HCT116 (cell line): ENCODE measurements at regions not wholly inside any gene's neighbourhood (a gene's known extent, or its start where the extent isn't known, plus 50 kb on each side); places are given as distances from the start of the nearest gene placed in this dataset.
"Not testable (repeated sequence)": the region's sequence is repeated elsewhere in the genome, so short reads cannot be mapped to it uniquely, and the experiment has no call there.

Source experiments
- ATAC-seq: fragments of 200-7000 bp; cut with Tn5 transposase; 2 replicates; pipeline ENCODE4 v1.9.1; 2020; ENCODE audit warnings: mild to moderate bottlenecking, moderate library complexity
- BruUV-seq: library from RNA; stranded (reverse); fragments of 400-500 nt; replicated peaks from 2 replicates; lab custom pipeline; 2021; lab: Mats Ljungman, UMichigan
- CTCF ChIA-PET: fragments of 300-600 bp; sonication (Branson Sonifier 250); formaldehyde crosslinking; loops from one replicate; lab custom pipeline; 2021; ENCODE audit warnings: antibody characterized with exemption; lab: Charles Lee
- POLR2A ChIA-PET: fragments of 300-600, 350-600 bp; sonication (Branson Sonifier 250); formaldehyde crosslinking; loops from one replicate; lab custom pipeline; 2021; ENCODE audit warnings: antibody characterized with exemption; lab: Charles Lee
- RAD21 ChIA-PET, 2 experiments: fragments of 300-600 bp; sonication (Branson Sonifier 250); formaldehyde crosslinking; loops; one replicate each; lab custom pipeline; 2023; ENCODE audit warnings: low total read pairs in 2 of 2; ENCODE audit not compliant: uncharacterized antibody in 2 of 2, unreplicated experiment in 2 of 2, low non-redundant PET in 1 of 2; lab: Charles Lee
- DNase-seq: peaks from one replicate; pipeline ENCODE4 v3.0.0-alpha.2; 2010; ENCODE audit warnings: low read depth, low spot score
- H2AFZ ChIP-seq: fragments of 200-600 bp; shearing (Covaris generic), sonication (generic); 2 replicates; pipeline ENCODE4 v1.6.1; 2017; ENCODE audit warnings: low read depth, mixed run types, mixed read lengths, antibody characterized with exemption, low read length; ENCODE audit not compliant: poor library complexity, severe bottlenecking
- H3K27ac ChIP-seq: 2 replicates; pipeline ENCODE4 v1.5.1; 2012; ENCODE audit warnings: low read depth, low read length
- H3K27me3 ChIP-seq: fragments of 200-600 bp; sonication (generic); 2 replicates; pipeline ENCODE4 v1.6.1; 2016; ENCODE audit warnings: mixed run types, low read length, mixed read lengths; ENCODE audit not compliant: insufficient read depth
- H3K36me3 ChIP-seq, 2 experiments: fragments of 200-500 bp in 1 of 2; fragments of 200-600 bp in 1 of 2; sonication (Bioruptor generic) in 1 of 2; sonication (generic) in 1 of 2; 2 replicates each; pipeline versions ENCODE4 v1.5.1 to v1.6.1; 2014 to 2016; ENCODE audit warnings: low read length in 2 of 2, inconsistent platforms in 1 of 2, mixed read lengths in 1 of 2, mixed run types in 1 of 2; ENCODE audit not compliant: insufficient read depth in 2 of 2, control insufficient read depth in 1 of 2
- H3K4me1 ChIP-seq, 2 experiments: fragments of 200-600 bp in 1 of 2; sonication (generic) in 1 of 2; 2 replicates each; pipeline versions ENCODE4 v1.5.1 to v1.6.1; 2012 to 2017; ENCODE audit warnings: low read length in 2 of 2, inconsistent platforms in 1 of 2, mild to moderate bottlenecking in 1 of 2, mixed read lengths in 1 of 2, mixed run types in 1 of 2, moderate library complexity in 1 of 2; ENCODE audit not compliant: insufficient read depth in 2 of 2, control insufficient read depth in 1 of 2
- H3K4me2 ChIP-seq: fragments of 200-600 bp; sonication (generic); 2 replicates; pipeline ENCODE4 v1.6.1; 2017; ENCODE audit warnings: mixed run types, low read length, mixed read lengths
- H3K4me3 ChIP-seq, 2 experiments: fragments of 200-600 bp in 1 of 2; sonication (generic) in 1 of 2; replicated peaks in 1 of 2; 2 replicates each; pipeline ENCODE4 v1.5.1; 2011 to 2016; ENCODE audit warnings: low read length in 2 of 2, control low read depth in 1 of 2, low read depth in 1 of 2, mild to moderate bottlenecking in 1 of 2, mixed read lengths in 1 of 2, mixed run types in 1 of 2
- H3K79me2 ChIP-seq: fragments of 200-600 bp; sonication (generic); 2 replicates; pipeline ENCODE4 v1.6.1; 2017; ENCODE audit warnings: mild to moderate bottlenecking, mixed run types, low read length, moderate library complexity, mixed read lengths; ENCODE audit not compliant: insufficient read depth
- H3K9ac ChIP-seq: fragments of 200-600 bp; sonication (generic); 2 replicates; pipeline ENCODE4 v1.6.1; 2016; ENCODE audit warnings: low read length, mixed read lengths
- H3K9me2 ChIP-seq: fragments of 200-600 bp; sonication (generic), shearing (Covaris generic); 2 replicates; pipeline ENCODE4 v1.6.1; 2017; ENCODE audit warnings: mixed run types, mild to moderate bottlenecking, moderate library complexity; ENCODE audit not compliant: insufficient read depth
- H3K9me3 ChIP-seq, 2 experiments: fragments of 200-500 bp in 1 of 2; fragments of 200-600 bp in 1 of 2; sonication (Bioruptor generic) in 1 of 2; sonication (generic) in 1 of 2; 2 replicates each; pipeline ENCODE4 v1.6.1; 2014 to 2017; ENCODE audit warnings: low read length in 2 of 2, mixed read lengths in 2 of 2, inconsistent platforms in 1 of 2, low read depth in 1 of 2, mild to moderate bottlenecking in 1 of 2, mixed run types in 1 of 2, moderate library complexity in 1 of 2; ENCODE audit not compliant: control insufficient read depth in 1 of 2, insufficient read depth in 1 of 2
- H4K20me1 ChIP-seq: fragments of 200-600 bp; sonication (generic), shearing (Covaris generic); 2 replicates; pipeline ENCODE4 v1.6.1; 2017; ENCODE audit warnings: mixed run types, mild to moderate bottlenecking, moderate library complexity; ENCODE audit not compliant: insufficient read depth
- CEBPB ChIP-seq: IDR thresholded peaks from 2 replicates; pipeline ENCODE4 v1.6.1; 2012; ENCODE audit warnings: low read depth
- EZH2 ChIP-seq: fragments of 200-600 bp; sonication (generic); IDR thresholded peaks from 2 replicates; pipeline ENCODE4 v1.6.1; 2017; ENCODE audit warnings: antibody characterized with exemption, mixed run types
- REST ChIP-seq: IDR thresholded peaks from 2 replicates; pipeline ENCODE4 v1.6.1; 2012; ENCODE audit warnings: low read depth
- TCF7L2 ChIP-seq: IDR thresholded peaks from 2 replicates; pipeline ENCODE4 v1.7.0; 2011; ENCODE audit warnings: borderline replicate concordance, inconsistent platforms; ENCODE audit not compliant: insufficient read depth, insufficient read length; ENCODE audit errors: extremely low read depth
- ZFX ChIP-seq: fragments of 450-650 bp; IDR thresholded peaks from 2 replicates; pipeline ENCODE4 v1.6.1; 2017
- intact Hi-C: fragments of 100-400 bp; cut with micrococcal nuclease; formaldehyde crosslinking; loops from 2 replicates; pipeline ENCODE4 v1.10.0; 2022

- H2AFZ ChIP-seq, BruUV-seq, H3K9ac ChIP-seq, CTCF ChIA-PET, RAD21 ChIA-PET, H3K27ac ChIP-seq, H3K36me3 ChIP-seq, H3K4me1 ChIP-seq, H4K20me1 ChIP-seq, H3K9me2 ChIP-seq, DNase-seq, H3K79me2 ChIP-seq, H3K27me3 ChIP-seq, intact Hi-C loops, ATAC-seq, POLR2A ChIA-PET, H3K4me2 ChIP-seq, H3K4me3 ChIP-seq: not testable (repeated sequence)
- H3K9me3 ChIP-seq: peaks cover 0 to 20% of the 10 kb centered on the region in 2 experiments; a peak in 2 of 4 replicates
Observed at GRCh38 chr19:20432266-20432842, 133.2 kb downstream of the ZNF737 start.

GRCh38 chr19:20431826-20432225, 133.8 kb downstream of the ZNF737 start:
- no peak overlapping the region for H3K4me3 ChIP-seq

More at GRCh38 chr19:20431826-20432225, 133.8 kb downstream of the ZNF737 start:
- ChIA-PET RAD21 (no interaction called here), POLR2A (no interaction called here), CTCF (no interaction called here)
- no peaks in the 10 kb centered on the region for H3K36me3 ChIP-seq
- H3K9me3 ChIP-seq: peaks cover 0 to 17% of the 10 kb centered on the region in 2 experiments; a peak in 2 of 4 replicates
- no peak for DNase-seq
- H4K20me1 ChIP-seq: no peaks in the 10 kb centered on the region
- intact Hi-C loops: no loop called here
- no peaks in the 10 kb centered on the region for H3K9me2 ChIP-seq
- H3K4me2 ChIP-seq: no peak overlapping the region
- no peaks in the 10 kb centered on the region for H3K27me3 ChIP-seq
- H3K79me2 ChIP-seq: no peaks in the 10 kb centered on the region
- H2AFZ ChIP-seq: no peak overlapping the region
- no peaks in the 10 kb centered on the region for H3K4me1 ChIP-seq
- no TSS peak for BruUV-seq
- H3K27ac ChIP-seq: no peak overlapping the region
- no peak for TF ChIP-seq ZFX
- no peak for TF ChIP-seq TCF7L2
- TF ChIP-seq REST: no peak
- no peak for TF ChIP-seq EZH2
- TF ChIP-seq CEBPB: no peak
- TF ChIP-seq, all 23 proteins: peak for 0
- no peak overlapping the region for H3K9ac ChIP-seq
- no peak for ATAC-seq
